HFF-Myc (cell line): ENCODE measurements at regions not wholly inside any gene's neighbourhood (a gene's known extent, or its start where the extent isn't known, plus 50 kb on each side); places are given as distances from the start of the nearest gene placed in this dataset.
"Not testable (repeated sequence)": the region's sequence is repeated elsewhere in the genome, so short reads cannot be mapped to it uniquely, and the experiment has no call there.

Source experiments
- DNase-seq: peaks from one replicate; pipeline ENCODE4 v3.0.0-alpha.2; 2011; ENCODE audit warnings: low read depth; ENCODE audit errors: extremely low read depth
- H3K4me3 ChIP-seq: replicated peaks from 2 replicates; pipeline ENCODE4 v1.5.1; 2011; ENCODE audit warnings: low read depth, mild to moderate bottlenecking, control low read depth, low read length
- CTCF ChIP-seq: IDR thresholded peaks from 2 replicates; pipeline ENCODE4 v1.5.1; 2012; ENCODE audit warnings: mild to moderate bottlenecking, low read depth, low read length, control low read depth; ENCODE audit errors: missing control alignments

GRCh38 chr2:139424101-139424500, 643.9 kb upstream of the NXPH2 start:
- DNase-seq: no peak
- no peak for TF ChIP-seq CTCF
- H3K4me3 ChIP-seq: no peak overlapping the region

GRCh38 chr2:139411236-139411635, 631.0 kb upstream of the NXPH2 start:
- DNase-seq: no peak
- H3K4me3 ChIP-seq: no peak overlapping the region
- TF ChIP-seq CTCF: no peak

GRCh38 chr2:139410833-139411174, 630.6 kb upstream of the NXPH2 start:
- not testable (repeated sequence) for H3K4me3 ChIP-seq, DNase-seq

- not testable (repeated sequence) for H3K4me3 ChIP-seq, DNase-seq
Observed at GRCh38 chr2:139410147-139410832, 630.1 kb upstream of the NXPH2 start.

- TF ChIP-seq CTCF: no peak
- H3K4me3 ChIP-seq: no peak overlapping the region
- no peak for DNase-seq
Observed at GRCh38 chr2:139409212-139409611, 629.0 kb upstream of the NXPH2 start.

- DNase-seq: no peak
- no peak overlapping the region for H3K4me3 ChIP-seq
- no peak for TF ChIP-seq CTCF
Observed at GRCh38 chr2:139403948-139404347, 623.8 kb upstream of the NXPH2 start.

- no peak overlapping the region for H3K4me3 ChIP-seq
- no peak for TF ChIP-seq CTCF
- DNase-seq: no peak
Observed at GRCh38 chr2:139394801-139395200, 614.6 kb upstream of the NXPH2 start.

GRCh38 chr2:139389391-139389790, 609.2 kb upstream of the NXPH2 start:
- no peak overlapping the region for H3K4me3 ChIP-seq
- no peak for TF ChIP-seq CTCF
- DNase-seq: no peak
